ENCODE measurements at regions not wholly inside any gene's neighbourhood (a gene's known extent, or its start where the extent isn't known, plus 50 kb on each side); places are given as distances from the start of the nearest gene placed in this dataset.

GRCh38 chr2:12219761-12220160, 473.3 kb downstream of the LPIN1 start:
- H3K27ac Mint-ChIP-seq (ENCODE audit: unreplicated experiment), result no peak overlapping the region
- DNase-seq (ENCODE audit: low spot score), result no peak
- H3K9me3 Mint-ChIP-seq (ENCODE audit: low read depth), result peaks cover 9% of the 10 kb centered on the region
- TF ChIP-seq CTCF (IDR thresholded peaks at IDR 0.05), result no peak
- no peaks in the 10 kb centered on the region for H3K27me3 Mint-ChIP-seq (ENCODE audit: low read depth)
- peaks cover 2% of the 10 kb centered on the region for H3K36me3 Mint-ChIP-seq (ENCODE audit: low read depth)
- no peak overlapping the region for H3K4me3 Mint-ChIP-seq (ENCODE audit: unreplicated experiment)
- peaks cover 8% of the 10 kb centered on the region for H3K4me1 Mint-ChIP-seq (ENCODE audit: low read depth)

GRCh38 chr2:12221584-12221983, 475.2 kb downstream of the LPIN1 start:
- H3K9me3 Mint-ChIP-seq (ENCODE audit: low read depth), result peaks cover 9% of the 10 kb centered on the region
- H3K4me1 Mint-ChIP-seq (ENCODE audit: low read depth), result peaks cover 10% of the 10 kb centered on the region
- H3K4me3 Mint-ChIP-seq (ENCODE audit: unreplicated experiment), result no peak overlapping the region
- no peak for DNase-seq (ENCODE audit: low spot score)
- H3K27me3 Mint-ChIP-seq (ENCODE audit: low read depth), result no peaks in the 10 kb centered on the region
- no peak for TF ChIP-seq CTCF (IDR thresholded peaks at IDR 0.05)
- no peak overlapping the region for H3K27ac Mint-ChIP-seq (ENCODE audit: unreplicated experiment)
- peaks cover 2% of the 10 kb centered on the region for H3K36me3 Mint-ChIP-seq (ENCODE audit: low read depth)

GRCh38 chr2:12222554-12222953, 476.1 kb downstream of the LPIN1 start:
- H3K27me3 Mint-ChIP-seq (ENCODE audit: low read depth), result no peaks in the 10 kb centered on the region
- TF ChIP-seq CTCF (IDR thresholded peaks at IDR 0.05), result no peak
- no peak overlapping the region for H3K27ac Mint-ChIP-seq (ENCODE audit: unreplicated experiment)
- peaks cover 16% of the 10 kb centered on the region for H3K4me1 Mint-ChIP-seq (ENCODE audit: low read depth)
- peaks cover 2% of the 10 kb centered on the region for H3K36me3 Mint-ChIP-seq (ENCODE audit: low read depth)
- H3K4me3 Mint-ChIP-seq (ENCODE audit: unreplicated experiment), result no peak overlapping the region
- peaks cover 9% of the 10 kb centered on the region for H3K9me3 Mint-ChIP-seq (ENCODE audit: low read depth)
- DNase-seq (ENCODE audit: low spot score), result no peak

- no peak for DNase-seq (ENCODE audit: low spot score)
Measured at GRCh38 chr2:12223732-12224131, 477.3 kb downstream of the LPIN1 start.

GRCh38 chr2:12226653-12227052, 480.2 kb downstream of the LPIN1 start:
- no peak for TF ChIP-seq CTCF (IDR thresholded peaks at IDR 0.05)
- DNase-seq (ENCODE audit: low spot score), result no peak
- H3K4me3 Mint-ChIP-seq (ENCODE audit: unreplicated experiment), result no peak overlapping the region
- no peaks in the 10 kb centered on the region for H3K27me3 Mint-ChIP-seq (ENCODE audit: low read depth)
- peaks cover 2% of the 10 kb centered on the region for H3K36me3 Mint-ChIP-seq (ENCODE audit: low read depth)
- no peak overlapping the region for H3K27ac Mint-ChIP-seq (ENCODE audit: unreplicated experiment)
- peaks cover 12% of the 10 kb centered on the region for H3K9me3 Mint-ChIP-seq (ENCODE audit: low read depth)
- H3K4me1 Mint-ChIP-seq (ENCODE audit: low read depth), result peaks cover 28% of the 10 kb centered on the region

More at GRCh38 chr2:12223732-12224131, 477.3 kb downstream of the LPIN1 start:
- no peak overlapping the region for H3K4me3 Mint-ChIP-seq (ENCODE audit: unreplicated experiment)
- no peak for TF ChIP-seq CTCF (IDR thresholded peaks at IDR 0.05)
- no peak overlapping the region for H3K27ac Mint-ChIP-seq (ENCODE audit: unreplicated experiment)
- H3K27me3 Mint-ChIP-seq (ENCODE audit: low read depth), result no peaks in the 10 kb centered on the region
- peaks cover 2% of the 10 kb centered on the region for H3K36me3 Mint-ChIP-seq (ENCODE audit: low read depth)
- peaks cover 12% of the 10 kb centered on the region for H3K9me3 Mint-ChIP-seq (ENCODE audit: low read depth)
- H3K4me1 Mint-ChIP-seq (ENCODE audit: low read depth), result peaks cover 28% of the 10 kb centered on the region

Data from chondrocyte (in vitro differentiated cells).